SK-N-MC (cell line): ENCODE measurements at regions not wholly inside any gene's neighbourhood (a gene's known extent, or its start where the extent isn't known, plus 50 kb on each side); places are given as distances from the start of the nearest gene placed in this dataset.

Experiments
- EZH2 ChIP-seq: fragments of 200-600 bp; sonication (generic); IDR thresholded peaks from one replicate; pipeline ENCODE4 v1.6.1; 2017; ENCODE audit warnings: antibody characterized with exemption
- POLR2AphosphoS5 ChIP-seq: IDR thresholded peaks from 2 replicates; pipeline ENCODE4 v1.6.1; 2012; ENCODE audit warnings: mild to moderate bottlenecking, low read depth, low read length, borderline replicate concordance

DNA sequence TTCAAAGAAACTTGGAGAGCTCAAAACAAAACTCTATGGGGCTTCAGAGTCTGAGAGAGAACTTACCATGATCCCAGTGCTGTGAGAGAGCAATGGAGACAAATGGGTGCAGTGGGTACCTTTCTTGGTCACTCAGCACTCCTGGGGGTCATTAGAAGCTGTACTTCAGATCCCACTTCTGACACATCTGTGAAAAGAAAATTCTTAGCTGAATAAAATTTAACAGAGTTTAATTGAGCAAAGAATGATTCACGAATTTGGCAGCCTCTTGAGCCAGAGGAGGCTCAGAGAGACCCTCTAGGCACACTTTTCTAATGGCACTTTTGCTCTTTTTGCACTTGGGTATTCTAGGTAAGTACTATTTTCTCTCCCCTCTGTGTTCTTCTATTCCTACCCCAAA is 96.8 kb upstream of the SYT10 start:
- TF ChIP-seq POLR2AphosphoS5 (no peak), EZH2 (no peak)
